Activated CD4-positive, alpha-beta T cell treated with anti-CD3 and anti-CD28 coated beads, Interleukin-2, Interleukin-6, amounts not matched to agents 100 ng/mL and 50 ng/mL, durations not matched to agents 16 hours and 8 hours (primary cell): ENCODE measurements at regions not wholly inside any gene's neighbourhood (a gene's known extent, or its start where the extent isn't known, plus 50 kb on each side); places are given as distances from the start of the nearest gene placed in this dataset.

Source experiments
- DNase-seq: peaks from one replicate; pipeline ENCODE4 v3.0.0-alpha.2; 2020

- no peak for DNase-seq
Measured at GRCh38 chr1:239840336-239840735, 251.3 kb upstream of the FMN2 start.

- DNase-seq: no peak
Measured at GRCh38 chr1:239840790-239841189, 250.9 kb upstream of the FMN2 start.

GRCh38 chr1:239841631-239842030 lies 250.1 kb upstream of the FMN2 start:
- no peak for DNase-seq

- no peak for DNase-seq
Measured at GRCh38 chr1:239843541-239843940, 248.1 kb upstream of the FMN2 start.

GRCh38 chr1:239844833-239845232 lies 246.8 kb upstream of the FMN2 start:
- no peak for DNase-seq

GRCh38 chr1:239854922-239855321 lies 236.8 kb upstream of the FMN2 start:
- DNase-seq: no peak

GRCh38 chr1:239856067-239856466 lies 235.6 kb upstream of the FMN2 start:
- DNase-seq: no peak

GRCh38 chr1:239856924-239857323 lies 234.8 kb upstream of the FMN2 start:
- DNase-seq: no peak

- no peak for DNase-seq
Measured at GRCh38 chr1:239858057-239858456, 233.6 kb upstream of the FMN2 start.

GRCh38 chr1:239858529-239858928 lies 233.2 kb upstream of the FMN2 start:
- DNase-seq: no peak

DNA sequence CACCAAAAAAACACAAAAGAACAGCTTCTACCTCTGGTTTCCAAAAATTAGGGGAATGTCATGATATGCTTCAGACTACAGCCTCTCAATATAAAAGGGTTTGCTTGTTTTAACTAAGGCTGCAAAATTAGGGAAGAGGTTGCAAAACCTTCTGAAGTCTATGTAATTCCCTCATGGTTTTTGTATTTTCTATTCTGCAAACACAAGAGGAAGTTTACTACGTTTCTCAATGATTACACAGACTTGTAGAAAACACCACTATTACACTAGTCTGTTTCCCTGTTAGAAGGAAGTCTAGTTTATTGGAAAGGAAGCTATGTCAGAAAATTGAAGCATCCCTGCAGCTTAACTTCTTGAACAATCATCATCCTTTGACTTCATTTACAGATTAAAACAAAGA lies 229.7 kb upstream of the FMN2 start:
- no peak for DNase-seq

DNA sequence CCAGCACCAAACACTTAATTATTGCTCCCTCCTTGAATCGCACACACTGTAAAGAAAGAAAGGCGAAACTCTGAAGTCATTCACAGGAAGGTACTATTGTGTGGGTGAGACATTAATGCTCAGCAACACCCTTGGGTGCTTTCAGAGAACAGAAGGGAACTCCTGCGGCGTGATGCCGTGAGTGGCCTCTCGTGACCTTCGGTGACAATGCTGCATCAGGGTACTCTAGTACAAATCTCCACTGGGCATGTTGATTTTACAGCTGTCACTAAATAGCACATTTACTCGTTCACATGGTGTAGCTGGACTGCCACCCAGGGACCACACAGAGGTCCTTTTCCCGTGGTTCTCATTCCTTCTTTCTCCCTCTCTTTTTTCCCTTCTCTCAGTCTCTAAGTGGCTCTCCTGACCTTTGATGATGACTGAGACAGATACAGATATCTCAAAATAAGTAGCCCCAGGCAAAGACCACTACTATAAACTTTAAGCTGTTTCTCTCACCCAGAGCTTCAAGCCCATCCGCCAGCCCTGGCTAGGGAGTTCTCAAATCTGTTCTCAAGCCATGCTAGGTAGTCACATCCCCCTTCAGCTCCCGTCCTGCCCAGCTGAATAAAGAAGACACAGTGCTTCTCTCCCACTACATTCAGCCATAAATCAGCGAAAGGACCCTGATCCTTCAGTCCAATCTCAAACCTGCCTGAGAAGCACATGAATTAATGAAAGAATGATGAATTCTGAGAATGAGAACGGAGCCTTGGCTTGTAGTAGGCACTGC lies 223.4 kb upstream of the FMN2 start:
- DNase-seq: no peak

GRCh38 chr1:239870194-239870593 lies 221.5 kb upstream of the FMN2 start:
- DNase-seq: no peak

DNA sequence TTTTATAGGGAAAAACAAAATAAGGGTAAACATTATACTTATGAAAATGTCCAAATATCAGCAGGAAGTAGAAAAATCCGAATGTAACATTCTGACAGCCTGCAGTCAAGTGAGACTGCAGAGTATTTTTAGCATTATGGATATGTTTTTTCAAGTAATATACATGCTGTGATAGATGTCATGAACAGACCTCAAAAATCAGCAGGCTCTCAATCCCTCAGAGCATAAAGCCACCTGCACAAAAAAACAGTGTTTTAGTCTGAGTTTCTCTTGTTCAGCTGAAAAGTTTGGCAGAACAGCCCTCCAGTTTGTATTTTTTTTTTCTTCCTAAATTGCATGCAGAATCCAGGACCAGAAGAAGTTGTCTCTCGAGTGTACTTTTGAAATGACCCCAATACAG lies 219.1 kb upstream of the FMN2 start:
- no peak for DNase-seq

- no peak for DNase-seq
Measured at GRCh38 chr1:239874831-239875230, 216.9 kb upstream of the FMN2 start.

DNA sequence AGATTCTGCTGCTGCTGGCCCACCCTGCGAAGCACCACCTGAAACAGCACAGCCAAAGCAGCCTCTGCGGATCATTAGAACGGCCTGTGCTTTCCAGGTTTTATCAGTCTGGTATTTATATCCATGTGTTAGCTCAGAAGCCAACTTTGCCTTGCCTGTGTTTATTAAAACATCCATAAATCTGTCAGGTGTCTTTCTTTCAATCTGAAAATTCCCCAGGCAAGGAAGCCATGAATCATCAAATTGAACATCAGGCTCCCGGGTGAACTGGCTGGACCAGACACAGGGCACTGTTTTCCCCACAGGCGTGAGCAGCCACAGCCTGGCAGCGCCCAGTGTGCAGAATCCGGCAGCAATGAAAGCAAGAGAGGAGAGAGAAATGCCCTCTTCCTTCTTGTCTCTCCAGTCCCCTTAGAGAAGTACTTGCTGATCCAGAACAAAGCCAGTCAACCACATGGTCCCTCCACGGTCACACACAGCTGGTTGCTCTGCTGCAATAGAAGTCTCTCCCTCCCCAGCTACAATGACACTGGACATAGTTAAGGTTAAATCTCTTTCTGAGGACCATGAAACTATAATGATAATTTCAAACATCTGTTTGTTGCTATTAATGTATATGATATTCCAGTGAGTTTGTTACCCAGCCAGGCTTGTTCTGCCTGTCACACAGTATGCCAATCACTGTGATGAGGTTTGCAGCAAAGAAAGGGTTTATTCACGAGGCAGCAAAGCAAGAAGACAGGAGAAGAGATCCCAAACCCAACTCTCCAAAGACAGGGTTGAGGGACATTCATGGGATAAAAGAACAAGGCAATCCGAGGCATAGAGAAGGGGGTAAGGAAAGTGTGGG lies 212.1 kb upstream of the FMN2 start:
- DNase-seq: no peak

DNA sequence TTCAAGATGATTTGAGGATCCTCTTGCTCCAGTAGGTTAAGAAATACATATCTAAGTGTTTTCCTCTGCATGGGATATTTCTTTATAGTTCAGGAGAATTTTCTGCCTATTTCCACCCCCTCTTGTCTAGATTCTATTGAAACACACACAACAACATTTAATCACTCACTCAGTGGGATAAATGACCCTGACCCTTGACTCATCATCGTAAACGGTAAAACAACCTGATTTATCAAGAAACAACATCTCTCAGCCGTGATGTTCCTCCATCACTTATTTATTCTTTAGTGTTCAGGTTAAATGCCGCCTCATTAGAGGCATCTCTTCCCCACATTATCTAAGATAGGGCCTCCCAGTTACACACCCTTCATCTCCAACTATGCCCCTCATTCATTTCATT lies 208.7 kb upstream of the FMN2 start:
- no peak for DNase-seq

- DNase-seq: no peak
Measured at GRCh38 chr1:239884796-239885195, 206.9 kb upstream of the FMN2 start.

DNA sequence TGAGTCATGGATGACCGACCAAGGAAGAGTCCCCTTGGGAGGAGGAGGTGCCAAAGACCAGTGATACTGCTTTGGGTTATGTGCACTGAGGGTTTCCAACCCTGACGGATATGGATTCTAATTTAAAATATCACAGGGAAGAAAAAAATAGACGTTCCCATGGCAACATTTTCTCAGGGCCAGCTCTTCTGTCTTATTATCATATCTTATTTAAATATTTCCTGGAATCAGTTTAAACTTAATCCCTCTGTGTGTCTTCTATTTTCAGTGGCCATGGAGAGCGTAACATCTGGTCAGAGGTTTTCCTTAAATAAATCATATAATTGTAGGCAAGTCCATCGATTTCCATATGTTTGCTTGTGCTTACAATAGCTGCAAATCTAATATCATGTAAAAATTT lies 205.4 kb upstream of the FMN2 start:
- no peak for DNase-seq

- no peak for DNase-seq
Measured at GRCh38 chr1:239888639-239889038, 203.0 kb upstream of the FMN2 start.

- no peak for DNase-seq
Measured at GRCh38 chr1:239891621-239892358, 199.9 kb upstream of the FMN2 start.

DNA sequence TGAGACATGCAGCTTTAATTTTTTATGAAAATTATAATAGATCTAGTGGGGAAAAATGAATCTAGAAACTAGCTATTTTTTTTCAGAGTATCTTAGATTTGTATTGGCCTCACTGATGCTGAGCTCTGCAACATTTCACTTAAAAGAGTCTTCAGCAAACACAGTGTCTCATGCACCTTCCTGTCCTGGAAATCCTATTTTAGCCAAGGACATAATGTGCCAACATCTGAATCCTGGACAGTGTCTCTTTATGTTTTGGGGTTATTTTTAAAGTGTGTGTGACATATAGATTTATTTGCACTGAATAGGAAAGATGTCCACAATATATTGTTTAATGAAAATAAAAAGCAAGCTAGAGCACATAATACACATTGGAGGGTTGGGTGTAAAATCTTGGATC lies 199.1 kb upstream of the FMN2 start:
- no peak for DNase-seq

- DNase-seq: peak; percentile 29
Measured at GRCh38 chr1:239893127-239893731, 198.5 kb upstream of the FMN2 start.
